ENCODE measurements at regions not wholly inside any gene's neighbourhood (a gene's known extent, or its start where the extent isn't known, plus 50 kb on each side); places are given as distances from the start of the nearest gene placed in this dataset.

DNA sequence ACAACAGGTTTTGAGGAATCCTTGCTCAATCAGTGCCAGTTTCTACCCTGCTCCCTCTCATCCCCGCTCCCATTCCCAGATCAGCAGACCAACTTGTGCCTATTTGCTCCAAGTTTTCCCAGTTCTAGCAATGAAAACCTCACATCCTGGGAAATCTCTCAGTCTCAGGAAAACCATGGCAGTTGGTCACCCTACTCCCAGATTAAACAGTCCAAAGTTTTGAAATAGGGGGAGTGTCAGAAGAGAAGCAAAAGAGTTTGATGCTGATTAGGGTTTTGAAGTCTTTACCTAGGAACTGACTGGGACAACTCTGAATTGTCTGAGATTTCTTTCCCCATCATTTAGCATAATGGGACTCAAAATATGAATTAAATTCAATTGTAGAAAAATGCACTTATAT is 95.8 kb upstream of the ARID2 start:
- DNase-seq (ENCODE audit: low read depth): no peak
- TF ChIP-seq, protein P1, sequence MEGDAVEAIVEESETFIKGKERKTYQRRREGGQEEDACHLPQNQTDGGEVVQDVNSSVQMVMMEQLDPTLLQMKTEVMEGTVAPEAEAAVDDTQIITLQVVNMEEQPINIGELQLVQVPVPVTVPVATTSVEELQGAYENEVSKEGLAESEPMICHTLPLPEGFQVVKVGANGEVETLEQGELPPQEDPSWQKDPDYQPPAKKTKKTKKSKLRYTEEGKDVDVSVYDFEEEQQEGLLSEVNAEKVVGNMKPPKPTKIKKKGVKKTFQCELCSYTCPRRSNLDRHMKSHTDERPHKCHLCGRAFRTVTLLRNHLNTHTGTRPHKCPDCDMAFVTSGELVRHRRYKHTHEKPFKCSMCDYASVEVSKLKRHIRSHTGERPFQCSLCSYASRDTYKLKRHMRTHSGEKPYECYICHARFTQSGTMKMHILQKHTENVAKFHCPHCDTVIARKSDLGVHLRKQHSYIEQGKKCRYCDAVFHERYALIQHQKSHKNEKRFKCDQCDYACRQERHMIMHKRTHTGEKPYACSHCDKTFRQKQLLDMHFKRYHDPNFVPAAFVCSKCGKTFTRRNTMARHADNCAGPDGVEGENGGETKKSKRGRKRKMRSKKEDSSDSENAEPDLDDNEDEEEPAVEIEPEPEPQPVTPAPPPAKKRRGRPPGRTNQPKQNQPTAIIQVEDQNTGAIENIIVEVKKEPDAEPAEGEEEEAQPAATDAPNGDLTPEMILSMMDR (conservative IDR thresholded peaks at IDR 0.05; ENCODE audit: low read depth, low read length): no peak
- H3K4me3 ChIP-seq (ENCODE audit: low read depth, low read length): no peak overlapping the region

DNA sequence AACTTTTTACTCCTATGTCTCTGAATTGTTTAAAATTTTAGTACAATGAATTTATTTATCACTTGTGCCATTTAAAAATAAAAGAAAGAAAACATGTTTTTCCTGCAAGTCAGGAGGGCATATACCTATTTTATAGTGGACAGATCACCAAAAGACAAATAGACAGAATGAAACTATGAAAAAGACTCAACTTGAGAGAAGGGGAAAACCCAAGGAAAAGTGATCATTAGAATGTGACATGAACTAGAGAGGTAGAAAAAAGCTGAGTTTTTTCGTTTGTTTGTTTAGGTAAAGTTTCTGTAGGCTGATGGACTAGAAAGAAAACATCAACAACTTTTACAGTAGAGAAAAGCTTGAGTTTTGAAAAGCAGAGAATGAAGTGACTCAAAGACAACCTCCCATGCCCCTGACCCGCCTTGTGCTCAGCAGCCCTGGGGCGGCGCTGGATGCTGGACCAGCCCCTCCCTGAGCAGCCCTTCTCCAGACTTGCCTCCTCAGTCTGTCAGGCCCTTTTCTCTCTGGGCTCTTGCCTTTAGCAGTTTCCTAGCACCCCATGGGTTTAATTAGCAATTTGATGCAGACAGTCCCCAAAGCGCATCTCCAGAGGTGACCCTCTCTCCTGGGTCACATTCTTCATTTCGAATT is 95.1 kb upstream of the ARID2 start:
- DNase-seq (ENCODE audit: low read depth): no peak
- TF ChIP-seq, protein P1 (conservative IDR thresholded peaks at IDR 0.05; ENCODE audit: low read depth, low read length): no peak

DNA sequence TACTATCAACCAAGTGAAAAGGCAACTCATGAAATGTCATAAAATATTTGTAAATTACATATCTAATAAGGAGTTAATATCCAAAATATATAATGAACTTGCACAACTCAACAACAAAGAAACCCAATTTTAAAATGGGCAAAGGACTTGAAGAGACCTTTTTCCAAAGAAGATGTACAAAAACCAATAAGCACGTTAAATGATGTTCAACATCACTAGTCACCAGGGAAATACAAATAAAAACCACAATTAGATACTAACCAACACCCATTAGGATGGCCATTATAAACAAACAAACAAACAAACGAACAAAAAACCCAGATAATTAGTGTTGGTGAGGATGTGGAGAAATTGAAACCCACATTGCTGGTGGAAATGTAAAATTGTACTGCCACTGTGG is 92.3 kb upstream of the ARID2 start:
- DNase-seq (ENCODE audit: low read depth): no peak
- TF ChIP-seq, protein P1 (conservative IDR thresholded peaks at IDR 0.05; ENCODE audit: low read depth, low read length): no peak

More for the DNA sequence above, 95.1 kb upstream of the ARID2 start:
- no peak overlapping the region for H3K4me3 ChIP-seq (ENCODE audit: low read depth, low read length)

DNA sequence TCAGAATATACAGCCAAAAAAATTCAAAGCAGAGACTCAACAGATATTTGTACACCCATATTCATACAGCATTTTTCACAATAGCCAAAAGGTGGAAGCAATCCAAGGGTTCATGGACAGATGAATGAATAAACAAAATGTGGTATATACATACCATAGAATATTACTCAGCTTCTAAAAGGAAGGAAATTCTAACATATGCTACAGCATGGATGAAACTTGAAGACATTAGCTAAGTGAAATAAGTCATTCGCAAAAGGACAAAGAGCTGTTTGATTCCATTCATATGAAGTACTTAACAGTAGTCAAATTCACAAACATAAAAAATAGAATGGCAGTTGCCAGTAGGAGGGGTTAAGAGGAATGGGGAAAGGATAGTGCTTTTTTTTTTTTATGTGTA is 91.8 kb upstream of the ARID2 start:
- H3K4me3 ChIP-seq (ENCODE audit: low read depth, low read length): no peak overlapping the region
- DNase-seq (ENCODE audit: low read depth): no peak
- TF ChIP-seq, protein P1 (conservative IDR thresholded peaks at IDR 0.05; ENCODE audit: low read depth, low read length): no peak

More for the DNA sequence above, 92.3 kb upstream of the ARID2 start:
- H3K4me3 ChIP-seq (ENCODE audit: low read depth, low read length): no peak overlapping the region

DNA sequence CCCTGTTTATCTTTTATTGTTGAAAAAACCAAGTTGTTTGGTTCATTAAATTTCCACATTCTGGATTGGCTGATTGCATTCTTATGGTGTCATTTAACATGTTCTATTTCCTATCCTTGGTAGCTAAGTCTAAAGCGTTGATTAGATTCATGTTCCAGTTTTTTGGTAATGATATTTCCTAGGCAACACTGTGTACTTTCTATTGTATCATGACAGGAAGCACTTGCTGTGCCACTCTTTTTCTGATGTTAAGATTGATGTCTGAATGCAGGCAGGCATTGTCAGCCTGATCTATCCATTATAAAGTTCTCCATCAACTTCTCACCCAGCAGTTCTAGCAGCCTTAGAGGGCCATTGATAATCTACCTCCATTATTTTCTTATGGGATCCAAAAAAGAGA is 91.1 kb upstream of the ARID2 start:
- H3K4me3 ChIP-seq (ENCODE audit: low read depth, low read length): no peak overlapping the region
- DNase-seq (ENCODE audit: low read depth): no peak
- TF ChIP-seq, protein P1 (conservative IDR thresholded peaks at IDR 0.05; ENCODE audit: low read depth, low read length): no peak

DNA sequence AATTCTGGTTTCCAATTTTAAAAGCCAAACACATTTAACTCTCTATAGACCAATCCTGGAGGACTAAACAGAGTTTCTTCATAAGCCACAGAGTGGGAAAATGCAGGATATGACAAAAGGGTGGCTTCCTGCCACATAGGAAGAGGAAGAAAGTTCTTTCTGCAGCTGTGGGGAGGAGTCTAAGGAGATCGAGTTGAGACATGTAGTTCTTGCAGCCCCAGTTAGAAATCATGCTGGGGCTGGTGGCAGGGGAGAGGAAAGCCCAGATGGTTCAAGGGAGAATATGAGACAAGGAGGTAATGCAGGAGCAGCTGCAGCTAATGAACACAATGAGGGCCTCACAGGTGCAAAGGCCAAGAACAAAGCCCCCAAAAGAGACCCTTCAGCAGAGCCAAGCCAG is 85.0 kb upstream of the ARID2 start:
- no peak for DNase-seq (ENCODE audit: low read depth)
- no peak overlapping the region for H3K4me3 ChIP-seq (ENCODE audit: low read depth, low read length)
- TF ChIP-seq, protein P1 (conservative IDR thresholded peaks at IDR 0.05; ENCODE audit: low read depth, low read length): no peak
